GM12878 (cell line): ENCODE measurements at regions not wholly inside any gene's neighbourhood (a gene's known extent, or its start where the extent isn't known, plus 50 kb on each side); places are given as distances from the start of the nearest gene placed in this dataset.

ENCODE experiments used
- ATF2 ChIP-seq: IDR thresholded peaks from 2 replicates; pipeline ENCODE4 v1.6.1; 2012; ENCODE audit warnings: low read length, inconsistent platforms
- CBX5 ChIP-seq: sonication (generic); IDR thresholded peaks from 2 replicates; pipeline ENCODE4 v1.6.1; 2016; ENCODE audit warnings: low read depth, moderate library complexity, mild to moderate bottlenecking, inconsistent platforms
- CHD2 ChIP-seq: IDR thresholded peaks from 2 replicates; pipeline ENCODE4 v1.6.1; 2011; ENCODE audit warnings: low read depth, low read length, improper control_type of control experiment, borderline replicate concordance
- CTCF ChIP-seq, 3 experiments: IDR thresholded peaks in 2 of 3; conservative IDR thresholded peaks in 1 of 3; 2 replicates each; pipeline ENCODE4 v1.5.1; 2011; ENCODE audit warnings: low read depth in 3 of 3, low read length in 3 of 3, mild to moderate bottlenecking in 3 of 3, control low read depth in 2 of 3, moderate library complexity in 2 of 3, inconsistent platforms in 1 of 3, mixed read lengths in 1 of 3; ENCODE audit not compliant: control insufficient read depth in 2 of 3, insufficient read depth in 1 of 3; ENCODE audit errors: extremely low read depth in 1 of 3
- ETV6 ChIP-seq, 2 experiments: fragments of 450-650 bp in 1 of 2; IDR thresholded peaks in 1 of 2; conservative IDR thresholded peaks in 1 of 2; 2 replicates each; pipeline ENCODE4 v1.6.1; 2014; ENCODE audit warnings: antibody characterized with exemption in 1 of 2, borderline replicate concordance in 1 of 2, low read depth in 1 of 2, mild to moderate bottlenecking in 1 of 2, moderate library complexity in 1 of 2
- EZH2 ChIP-seq: IDR thresholded peaks from 2 replicates; pipeline ENCODE4 v1.6.1; 2012; ENCODE audit warnings: low read depth, mild to moderate bottlenecking, control low read depth, inconsistent platforms, low read length, borderline replicate concordance; ENCODE audit not compliant: control insufficient read depth
- MLLT1 ChIP-seq: fragments of 450-650 bp; IDR thresholded peaks from 2 replicates; pipeline ENCODE4 v1.6.1; 2016; ENCODE audit warnings: mild to moderate bottlenecking

GRCh38 chr2:150994076-150994475 lies 267.6 kb downstream of the RBM43 start:
- no peak for TF ChIP-seq CHD2
- TF ChIP-seq EZH2, result no peak
- TF ChIP-seq ETV6 (conservative IDR thresholded peaks at IDR 0.05 in 1 of 2, IDR thresholded peaks at IDR 0.05 in 1 of 2; ENCODE audit: borderline replicate concordance in 1 of 2, low read depth in 1 of 2), result no peak
- no peak for TF ChIP-seq CTCF (IDR thresholded peaks at IDR 0.05 in 2 of 3, conservative IDR thresholded peaks at IDR 0.05 in 1 of 3; ENCODE audit: control insufficient read depth in 2 of 3, extremely low read depth in 1 of 3, insufficient read depth in 1 of 3, low read depth in 3 of 3, low read length in 3 of 3)
- TF ChIP-seq MLLT1, result no peak
- TF ChIP-seq CBX5, result no peak
- no peak for TF ChIP-seq ATF2
